Esophagus muscularis mucosa (tissue), 4 donors: ENCODE measurements at regions not wholly inside any gene's neighbourhood (a gene's known extent, or its start where the extent isn't known, plus 50 kb on each side); places are given as distances from the start of the nearest gene placed in this dataset.

Experiments
- CTCF ChIP-seq, 3 experiments: fragments of 200-600 bp in 2 of 3; fragments of 450-650 bp in 1 of 3; sonication (generic) in 2 of 3; IDR thresholded peaks; one replicate each; pipeline ENCODE4 v1.5.1; 2017 to 2019; ENCODE audit warnings: antibody characterized with exemption in 3 of 3, mild to moderate bottlenecking in 2 of 3, moderate library complexity in 1 of 3
- EP300 ChIP-seq: sonication (generic); formaldehyde crosslinking; IDR thresholded peaks from one replicate; pipeline ENCODE4 v1.6.1; 2017; ENCODE audit warnings: antibody characterized with exemption
- POLR2A ChIP-seq: fragments of 450-650 bp; IDR thresholded peaks from one replicate; pipeline ENCODE4 v1.6.1; 2017; ENCODE audit warnings: antibody characterized with exemption, moderate library complexity, mild to moderate bottlenecking, low read depth
- POLR2AphosphoS5 ChIP-seq, 2 donors: sonication (generic); formaldehyde crosslinking; IDR thresholded peaks; one replicate each; pipeline ENCODE4 v1.6.1; 2017; ENCODE audit warnings: antibody characterized with exemption in 2 of 2

GRCh38 chr2:239756790-239757760 is 268.1 kb downstream of the NDUFA10 start:
- no peak for TF ChIP-seq CTCF (IDR thresholded peaks at IDR 0.05)
- no peak for TF ChIP-seq POLR2AphosphoS5 (IDR thresholded peaks at IDR 0.05)
- no peak for TF ChIP-seq EP300
- no peak for TF ChIP-seq POLR2A
